GM23338 (cell line): ENCODE measurements at regions not wholly inside any gene's neighbourhood (a gene's known extent, or its start where the extent isn't known, plus 50 kb on each side); places are given as distances from the start of the nearest gene placed in this dataset.

Source experiments
- ATAC-seq: fragments of 200-7000 bp; cut with Tn5 transposase; 3 replicates; pipeline ENCODE4 v1.9.1; 2020
- DNase-seq: peaks from one replicate; pipeline ENCODE4 v3.0.0-alpha.2; 2015; ENCODE audit warnings: low spot score
- H2AFZ ChIP-seq: fragments of 200-600 bp; sonication (generic); 2 replicates; pipeline ENCODE4 v1.8.0; 2016; ENCODE audit warnings: antibody characterized with exemption, mild to moderate bottlenecking, moderate library complexity
- H3F3A ChIP-seq: fragments of 200-600 bp; sonication (generic); replicated peaks from 2 replicates; pipeline ENCODE4 v1.8.0; 2017; ENCODE audit warnings: antibody characterized with exemption, mixed run types, low read depth
- H3K27ac ChIP-seq: fragments of 200-600 bp; sonication (generic); 2 replicates; pipeline ENCODE4 v1.6.1; 2016; ENCODE audit warnings: low read depth
- H3K27me3 ChIP-seq: fragments of 200-600 bp; sonication (generic); 2 replicates; pipeline ENCODE4 v1.8.0; 2016; ENCODE audit warnings: mild to moderate bottlenecking, mixed run types, moderate library complexity; ENCODE audit not compliant: insufficient read depth
- H3K36me3 ChIP-seq: fragments of 200-600 bp; sonication (generic); 2 replicates; pipeline ENCODE4 v1.8.0; 2016; ENCODE audit warnings: mild to moderate bottlenecking; ENCODE audit not compliant: insufficient read depth
- H3K4me1 ChIP-seq: fragments of 200-600 bp; sonication (generic); 2 replicates; pipeline ENCODE4 v1.8.0; 2016; ENCODE audit warnings: mild to moderate bottlenecking, moderate library complexity; ENCODE audit not compliant: insufficient read depth
- H3K4me2 ChIP-seq: fragments of 200-600 bp; sonication (generic); 2 replicates; pipeline ENCODE4 v1.7.1; 2017; ENCODE audit warnings: mixed run types
- H3K4me3 ChIP-seq: fragments of 200-600 bp; sonication (generic); 2 replicates; pipeline ENCODE4 v1.6.1; 2016; ENCODE audit warnings: mixed run types
- H3K79me2 ChIP-seq: fragments of 200-600 bp; sonication (generic); replicated peaks from 2 replicates; pipeline ENCODE4 v1.8.0; 2017; ENCODE audit warnings: mild to moderate bottlenecking; ENCODE audit not compliant: insufficient read depth
- H3K9me2 ChIP-seq: fragments of 200-600 bp; sonication (generic); 2 replicates; pipeline ENCODE4 v1.8.0; 2017; ENCODE audit not compliant: insufficient read depth
- H4K20me1 ChIP-seq: fragments of 200-600 bp; sonication (generic); replicated peaks from 2 replicates; pipeline ENCODE4 v1.8.0; 2017; ENCODE audit warnings: mild to moderate bottlenecking; ENCODE audit not compliant: insufficient read depth
- H3K27ac Mint-ChIP-seq: 2 replicates; pipeline ENCODE4 v1.8.0; 2020; ENCODE audit warnings: inconsistent platforms, mild to moderate bottlenecking, moderate library complexity, mixed read lengths
- H3K27me3 Mint-ChIP-seq: 3 replicates; pipeline ENCODE4 v1.8.0; 2022; ENCODE audit warnings: low read depth, mild to moderate bottlenecking, moderate library complexity, mixed read lengths, inconsistent platforms; ENCODE audit not compliant: insufficient read depth, poor library complexity
- H3K36me3 Mint-ChIP-seq: 3 replicates; pipeline ENCODE4 v1.8.0; 2021; ENCODE audit warnings: low read depth, mild to moderate bottlenecking, inconsistent platforms, moderate library complexity, mixed read lengths
- H3K4me1 Mint-ChIP-seq: 3 replicates; pipeline ENCODE4 v1.8.0; 2020; ENCODE audit warnings: mild to moderate bottlenecking, inconsistent platforms, mixed read lengths
- H3K4me3 Mint-ChIP-seq: 3 replicates; pipeline ENCODE4 v1.8.0; 2021; ENCODE audit warnings: moderate library complexity, mild to moderate bottlenecking, inconsistent platforms, mixed read lengths
- H3K9me3 Mint-ChIP-seq: 3 replicates; pipeline ENCODE4 v1.8.0; 2020; ENCODE audit warnings: moderate library complexity, mild to moderate bottlenecking, inconsistent platforms, mixed read lengths
- ETS1 ChIP-seq: IDR thresholded peaks from 2 replicates; pipeline ENCODE4 v1.6.1; 2016; ENCODE audit warnings: antibody characterized with exemption
- EZH2 ChIP-seq: fragments of 200-600 bp; sonication (generic); IDR thresholded peaks from one replicate; pipeline ENCODE4 v1.8.0; 2017; ENCODE audit warnings: antibody characterized with exemption, mild to moderate bottlenecking, low read depth; ENCODE audit not compliant: unreplicated experiment
- EZH2phosphoT487 ChIP-seq: fragments of 200-600 bp; sonication (generic); IDR thresholded peaks from one replicate; pipeline ENCODE4 v1.8.1; 2018; ENCODE audit warnings: antibody characterized with exemption; ENCODE audit not compliant: unreplicated experiment
- ZNF114 ChIP-seq: fragments of 250-450 bp; sonication (Bioruptor Pico); IDR thresholded peaks from 2 replicates; pipeline ENCODE4 v1.5.0; 2020; ENCODE audit warnings: mild to moderate bottlenecking, moderate library complexity
- ZNF462 ChIP-seq: fragments of 250-450 bp; sonication (Bioruptor Pico); IDR thresholded peaks from 2 replicates; pipeline ENCODE4 v1.5.0; 2020; ENCODE audit warnings: mild to moderate bottlenecking, moderate library complexity
- TF ChIP-seq, protein P1 (sequence below), 2 experiments: fragments of 200-600 bp in 1 of 2; sonication (generic) in 1 of 2; conservative IDR thresholded peaks; 2 replicates each; pipeline versions ENCODE4 v1.5.1 to v1.6.1; 2016 to 2017; ENCODE audit warnings: antibody characterized with exemption in 2 of 2, low read depth in 2 of 2, mild to moderate bottlenecking in 2 of 2, moderate library complexity in 1 of 2

GRCh38 chr6:924661-925060 is 231.7 kb upstream of the EXOC2 start (continued):
- no peak for TF ChIP-seq ETS1
- TF ChIP-seq ZNF114 (CRISPR knock-in tag) = no peak
- no peak for TF ChIP-seq ZNF462 (CRISPR knock-in tag)
- no peak for TF ChIP-seq EZH2

DNA sequence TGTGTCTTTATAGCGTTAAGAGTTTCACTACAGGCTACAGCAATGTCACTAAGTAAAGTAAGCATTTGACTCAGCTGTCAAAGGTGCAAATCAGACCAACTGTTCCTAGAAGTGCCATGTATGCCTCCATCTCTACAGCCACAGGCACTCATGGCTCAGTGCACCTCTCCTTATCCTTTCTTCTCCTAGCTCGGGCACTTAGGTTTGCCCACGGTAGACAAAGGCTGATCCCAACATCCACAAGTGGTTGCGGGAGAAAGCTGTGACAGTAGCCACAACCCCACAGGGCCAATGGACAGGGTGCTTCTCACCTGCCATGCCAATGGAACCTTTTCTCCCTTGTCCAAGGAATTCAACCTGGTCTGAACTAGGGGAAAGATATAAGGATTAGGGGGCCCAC is 228.5 kb upstream of the EXOC2 start:
- Mint-ChIP-seq H3K4me1 (no peaks in the 10 kb centered on the region), H3K27me3 (peaks cover 5% of the 10 kb centered on the region), H3K36me3 (peaks cover 41% of the 10 kb centered on the region), H3K27ac (no peak overlapping the region), H3K9me3 (peaks cover 75% of the 10 kb centered on the region), H3K4me3 (no peak overlapping the region)
- H3K79me2 ChIP-seq = no peaks in the 10 kb centered on the region
- H4K20me1 ChIP-seq = no peaks in the 10 kb centered on the region
- H3K27ac ChIP-seq = no peak overlapping the region
- no peak overlapping the region for H2AFZ ChIP-seq
- H3F3A ChIP-seq = no peaks in the 10 kb centered on the region
- no peaks in the 10 kb centered on the region for H3K9me2 ChIP-seq
- ATAC-seq (no peak), DNase-seq (no peak)
- H3K36me3 ChIP-seq = no peaks in the 10 kb centered on the region; the same call in 1 of the 2 replicates
- H3K4me3 ChIP-seq = no peak overlapping the region
- no peak overlapping the region for H3K4me2 ChIP-seq
- H3K4me1 ChIP-seq = no peaks in the 10 kb centered on the region
- H3K27me3 ChIP-seq = no peaks in the 10 kb centered on the region
- TF ChIP-seq EZH2phosphoT487 (no peak), EZH2 (no peak), ZNF462 (CRISPR knock-in tag) (no peak), ZNF114 (CRISPR knock-in tag) (no peak)
- TF ChIP-seq, protein P1, sequence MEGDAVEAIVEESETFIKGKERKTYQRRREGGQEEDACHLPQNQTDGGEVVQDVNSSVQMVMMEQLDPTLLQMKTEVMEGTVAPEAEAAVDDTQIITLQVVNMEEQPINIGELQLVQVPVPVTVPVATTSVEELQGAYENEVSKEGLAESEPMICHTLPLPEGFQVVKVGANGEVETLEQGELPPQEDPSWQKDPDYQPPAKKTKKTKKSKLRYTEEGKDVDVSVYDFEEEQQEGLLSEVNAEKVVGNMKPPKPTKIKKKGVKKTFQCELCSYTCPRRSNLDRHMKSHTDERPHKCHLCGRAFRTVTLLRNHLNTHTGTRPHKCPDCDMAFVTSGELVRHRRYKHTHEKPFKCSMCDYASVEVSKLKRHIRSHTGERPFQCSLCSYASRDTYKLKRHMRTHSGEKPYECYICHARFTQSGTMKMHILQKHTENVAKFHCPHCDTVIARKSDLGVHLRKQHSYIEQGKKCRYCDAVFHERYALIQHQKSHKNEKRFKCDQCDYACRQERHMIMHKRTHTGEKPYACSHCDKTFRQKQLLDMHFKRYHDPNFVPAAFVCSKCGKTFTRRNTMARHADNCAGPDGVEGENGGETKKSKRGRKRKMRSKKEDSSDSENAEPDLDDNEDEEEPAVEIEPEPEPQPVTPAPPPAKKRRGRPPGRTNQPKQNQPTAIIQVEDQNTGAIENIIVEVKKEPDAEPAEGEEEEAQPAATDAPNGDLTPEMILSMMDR (conservative IDR thresholded peaks at IDR 0.05; ENCODE audit: low read depth in 2 of 2) = no peak
